ENCODE measurements at regions not wholly inside any gene's neighbourhood (a gene's known extent, or its start where the extent isn't known, plus 50 kb on each side); places are given as distances from the start of the nearest gene placed in this dataset.

- no peak for TF ChIP-seq BCL3 (IDR thresholded peaks at IDR 0.05; ENCODE audit: borderline replicate concordance, insufficient read depth, low read depth, low read length, poor library complexity, severe bottlenecking)
Observed at GRCh38 chr22:44647141-44647540, 54.9 kb upstream of the PRR5 start (continued).

- Histone ChIP-seq H3K4me3 (no peak overlapping the region), H3K79me2 (ENCODE audit: control insufficient read depth, insufficient read depth, low read length) (no peaks in the 10 kb centered on the region), H3K4me2 (ENCODE audit: control insufficient read depth, insufficient read depth) (no peak overlapping the region), H3K9ac (ENCODE audit: control insufficient read depth, insufficient read depth, low read length) (no peak overlapping the region), H3K36me3 (ENCODE audit: control insufficient read depth in 2 of 2, insufficient read depth in 2 of 2, low read length in 1 of 2) (no peaks in the 10 kb centered on the region), H3K27me3 (replicated peaks in 1 of 2; ENCODE audit: control insufficient read depth in 2 of 2, insufficient read depth in 2 of 2, low read length in 1 of 2) (no peaks in the 10 kb centered on the region; a peak in 1 of 4 replicates), H4K20me1 (ENCODE audit: control insufficient read depth, insufficient read depth) (no peaks in the 10 kb centered on the region), H3K4me1 (ENCODE audit: control insufficient read depth, insufficient read depth, low read length) (no peaks in the 10 kb centered on the region), H3K9me3 (replicated peaks; ENCODE audit: control insufficient read depth, insufficient read depth, low read length) (no peaks in the 10 kb centered on the region), H2AFZ (ENCODE audit: control insufficient read depth, low read depth, low read length) (no peak overlapping the region), H3K27ac (ENCODE audit: control insufficient read depth, insufficient read depth) (no peak overlapping the region)
- intact Hi-C loops (cut with micrococcal nuclease; ENCODE audit: unreplicated experiment): no loop called here
- 53% methylated on average over 5 of the region's 6 CpGs for WGBS (ENCODE audit: insufficient coverage, insufficient replicate concordance, low lambda C conversion rate, missing lambda C conversion rate)
- CTCF ChIA-PET: no interaction called here
- SMC1A ChIA-PET (ENCODE audit: uncharacterized antibody, unreplicated experiment): interaction anchor here (1.1 kb wide), 1 partner anchor 38 kb away, joined by 3 read pairs; no protein-coding TSS in a partner anchor
- DNase-seq (ENCODE audit: low read depth, low spot score) (no peak), FAIRE-seq (no peak), ATAC-seq (no peak)
- in situ Hi-C loops (cut with MboI): no loop called here
- BruUV-seq (replicated peaks): no TSS peak
- RAD21 ChIA-PET (ENCODE audit: unreplicated experiment): no interaction called here
- POLR2A ChIA-PET: no interaction called here
- TF ChIP-seq SUPT20H (IDR thresholded peaks at IDR 0.05; ENCODE audit: borderline replicate concordance, control insufficient read depth, low read depth, low read length) (no peak), ZBTB40 (IDR thresholded peaks at IDR 0.05; ENCODE audit: borderline replicate concordance) (no peak), BRCA1 (IDR thresholded peaks at IDR 0.05; ENCODE audit: low read depth, low read length) (no peak), SKIL (IDR thresholded peaks at IDR 0.05; ENCODE audit: low read depth, poor library complexity, severe bottlenecking) (no peak), TARDBP (IDR thresholded peaks at IDR 0.05; ENCODE audit: borderline replicate concordance) (no peak), SRF (IDR thresholded peaks at IDR 0.05; ENCODE audit: low read depth in 2 of 2, low read length in 2 of 2) (no peak), FOS (IDR thresholded peaks at IDR 0.05; ENCODE audit: borderline replicate concordance, extremely low read depth, insufficient read length) (no peak), NBN (IDR thresholded peaks at IDR 0.05) (no peak), ZBTB4 (CRISPR knock-in tag; IDR thresholded peaks at IDR 0.05) (no peak)
Observed at GRCh38 chr22:44646668-44647067, 55.3 kb upstream of the PRR5 start.
